GM23338 (cell line): ENCODE measurements at regions not wholly inside any gene's neighbourhood (a gene's known extent, or its start where the extent isn't known, plus 50 kb on each side); places are given as distances from the start of the nearest gene placed in this dataset.

Source experiments
- ATAC-seq: fragments of 200-7000 bp; cut with Tn5 transposase; 3 replicates; pipeline ENCODE4 v1.9.1; 2020
- DNase-seq: peaks from one replicate; pipeline ENCODE4 v3.0.0-alpha.2; 2015; ENCODE audit warnings: low spot score
- H2AFZ ChIP-seq: fragments of 200-600 bp; sonication (generic); 2 replicates; pipeline ENCODE4 v1.8.0; 2016; ENCODE audit warnings: antibody characterized with exemption, mild to moderate bottlenecking, moderate library complexity
- H3F3A ChIP-seq: fragments of 200-600 bp; sonication (generic); replicated peaks from 2 replicates; pipeline ENCODE4 v1.8.0; 2017; ENCODE audit warnings: antibody characterized with exemption, mixed run types, low read depth
- H3K27ac ChIP-seq: fragments of 200-600 bp; sonication (generic); 2 replicates; pipeline ENCODE4 v1.6.1; 2016; ENCODE audit warnings: low read depth
- H3K27me3 ChIP-seq: fragments of 200-600 bp; sonication (generic); 2 replicates; pipeline ENCODE4 v1.8.0; 2016; ENCODE audit warnings: mild to moderate bottlenecking, mixed run types, moderate library complexity; ENCODE audit not compliant: insufficient read depth
- H3K36me3 ChIP-seq: fragments of 200-600 bp; sonication (generic); 2 replicates; pipeline ENCODE4 v1.8.0; 2016; ENCODE audit warnings: mild to moderate bottlenecking; ENCODE audit not compliant: insufficient read depth
- H3K4me1 ChIP-seq: fragments of 200-600 bp; sonication (generic); 2 replicates; pipeline ENCODE4 v1.8.0; 2016; ENCODE audit warnings: mild to moderate bottlenecking, moderate library complexity; ENCODE audit not compliant: insufficient read depth
- H3K4me2 ChIP-seq: fragments of 200-600 bp; sonication (generic); 2 replicates; pipeline ENCODE4 v1.7.1; 2017; ENCODE audit warnings: mixed run types
- H3K4me3 ChIP-seq: fragments of 200-600 bp; sonication (generic); 2 replicates; pipeline ENCODE4 v1.6.1; 2016; ENCODE audit warnings: mixed run types
- H3K79me2 ChIP-seq: fragments of 200-600 bp; sonication (generic); replicated peaks from 2 replicates; pipeline ENCODE4 v1.8.0; 2017; ENCODE audit warnings: mild to moderate bottlenecking; ENCODE audit not compliant: insufficient read depth
- H3K9me2 ChIP-seq: fragments of 200-600 bp; sonication (generic); 2 replicates; pipeline ENCODE4 v1.8.0; 2017; ENCODE audit not compliant: insufficient read depth
- H4K20me1 ChIP-seq: fragments of 200-600 bp; sonication (generic); replicated peaks from 2 replicates; pipeline ENCODE4 v1.8.0; 2017; ENCODE audit warnings: mild to moderate bottlenecking; ENCODE audit not compliant: insufficient read depth
- H3K27ac Mint-ChIP-seq: 2 replicates; pipeline ENCODE4 v1.8.0; 2020; ENCODE audit warnings: inconsistent platforms, mild to moderate bottlenecking, moderate library complexity, mixed read lengths
- H3K27me3 Mint-ChIP-seq: 3 replicates; pipeline ENCODE4 v1.8.0; 2022; ENCODE audit warnings: low read depth, mild to moderate bottlenecking, moderate library complexity, mixed read lengths, inconsistent platforms; ENCODE audit not compliant: insufficient read depth, poor library complexity
- H3K36me3 Mint-ChIP-seq: 3 replicates; pipeline ENCODE4 v1.8.0; 2021; ENCODE audit warnings: low read depth, mild to moderate bottlenecking, inconsistent platforms, moderate library complexity, mixed read lengths
- H3K4me1 Mint-ChIP-seq: 3 replicates; pipeline ENCODE4 v1.8.0; 2020; ENCODE audit warnings: mild to moderate bottlenecking, inconsistent platforms, mixed read lengths
- H3K4me3 Mint-ChIP-seq: 3 replicates; pipeline ENCODE4 v1.8.0; 2021; ENCODE audit warnings: moderate library complexity, mild to moderate bottlenecking, inconsistent platforms, mixed read lengths
- H3K9me3 Mint-ChIP-seq: 3 replicates; pipeline ENCODE4 v1.8.0; 2020; ENCODE audit warnings: moderate library complexity, mild to moderate bottlenecking, inconsistent platforms, mixed read lengths
- CREB1 ChIP-seq: fragments of 250-450 bp; sonication (Bioruptor Pico); IDR thresholded peaks from 2 replicates; pipeline ENCODE4 v1.5.0; 2020; ENCODE audit warnings: low read depth, mild to moderate bottlenecking, moderate library complexity
- CTCF ChIP-seq, 2 experiments: fragments of 200-600 bp in 1 of 2; sonication (generic) in 1 of 2; conservative IDR thresholded peaks; 2 replicates each; pipeline versions ENCODE4 v1.5.1 to v1.6.1; 2016 to 2017; ENCODE audit warnings: antibody characterized with exemption in 2 of 2, low read depth in 2 of 2, mild to moderate bottlenecking in 2 of 2, moderate library complexity in 1 of 2
- EZH2 ChIP-seq: fragments of 200-600 bp; sonication (generic); IDR thresholded peaks from one replicate; pipeline ENCODE4 v1.8.0; 2017; ENCODE audit warnings: antibody characterized with exemption, mild to moderate bottlenecking, low read depth; ENCODE audit not compliant: unreplicated experiment
- EZH2phosphoT487 ChIP-seq: fragments of 200-600 bp; sonication (generic); IDR thresholded peaks from one replicate; pipeline ENCODE4 v1.8.1; 2018; ENCODE audit warnings: antibody characterized with exemption; ENCODE audit not compliant: unreplicated experiment
- JUNB ChIP-seq: IDR thresholded peaks from one replicate; pipeline ENCODE4 v1.6.1; 2016; ENCODE audit warnings: antibody characterized with exemption; ENCODE audit not compliant: unreplicated experiment
- NANOG ChIP-seq: IDR thresholded peaks from 2 replicates; pipeline ENCODE4 v1.6.1; 2016; ENCODE audit warnings: antibody characterized with exemption, borderline replicate concordance
- POLR2AphosphoS5 ChIP-seq: IDR thresholded peaks from 2 replicates; pipeline ENCODE4 v1.6.1; 2016; ENCODE audit warnings: antibody characterized with exemption, low read depth
- REST ChIP-seq: IDR thresholded peaks from one replicate; pipeline ENCODE4 v1.6.1; 2018; ENCODE audit warnings: antibody characterized with exemption; ENCODE audit not compliant: unreplicated experiment
- STAT1 ChIP-seq: IDR thresholded peaks from one replicate; pipeline ENCODE4 v1.6.1; 2016; ENCODE audit warnings: antibody characterized with exemption; ENCODE audit not compliant: unreplicated experiment
- ZNF114 ChIP-seq: fragments of 250-450 bp; sonication (Bioruptor Pico); IDR thresholded peaks from 2 replicates; pipeline ENCODE4 v1.5.0; 2020; ENCODE audit warnings: mild to moderate bottlenecking, moderate library complexity
- ZNF331 ChIP-seq: fragments of 250-450 bp; sonication (Bioruptor Pico); IDR thresholded peaks from 2 replicates; pipeline ENCODE4 v1.5.0; 2020; ENCODE audit warnings: low read depth, mild to moderate bottlenecking, moderate library complexity
- ZNF462 ChIP-seq: fragments of 250-450 bp; sonication (Bioruptor Pico); IDR thresholded peaks from 2 replicates; pipeline ENCODE4 v1.5.0; 2020; ENCODE audit warnings: mild to moderate bottlenecking, moderate library complexity
- TF ChIP-seq, protein P1 (sequence below): IDR thresholded peaks from 2 replicates; pipeline ENCODE4 v1.6.1; 2016; ENCODE audit warnings: antibody characterized with exemption

DNA sequence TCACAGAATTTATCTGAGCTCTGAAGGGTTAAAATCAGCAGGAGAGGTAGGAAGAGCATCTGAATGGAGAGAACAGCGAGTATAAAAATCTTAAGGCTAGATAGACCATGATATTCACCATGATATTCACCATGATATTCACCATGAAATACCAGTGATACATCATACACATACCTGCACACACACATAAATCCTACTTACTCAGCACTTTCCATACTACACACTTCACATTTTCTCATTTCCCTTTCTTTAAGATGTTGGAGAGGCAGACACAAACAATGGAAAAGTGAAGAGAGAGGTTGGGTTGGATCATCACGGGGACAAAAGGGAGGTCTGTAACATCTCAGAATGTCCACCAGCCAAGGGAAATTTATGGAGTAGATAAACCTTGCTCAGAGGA is 66.4 kb upstream of the ATP10B start:
- Histone ChIP-seq H4K20me1 (no peaks in the 10 kb centered on the region), H3K4me2 (no peak overlapping the region), H3K27ac (no peak overlapping the region), H3K79me2 (no peaks in the 10 kb centered on the region), H3F3A (no peaks in the 10 kb centered on the region), H3K4me3 (no peak overlapping the region), H3K36me3 (no peaks in the 10 kb centered on the region), H2AFZ (no peak overlapping the region), H3K9me2 (no peaks in the 10 kb centered on the region), H3K4me1 (peaks cover 3% of the 10 kb centered on the region; the same call in 1 of the 2 replicates), H3K27me3 (no peaks in the 10 kb centered on the region)
- Mint-ChIP-seq H3K4me3 (no peak overlapping the region), H3K27ac (no peak overlapping the region), H3K9me3 (no peaks in the 10 kb centered on the region), H3K36me3 (no peaks in the 10 kb centered on the region), H3K4me1 (peaks cover 4% of the 10 kb centered on the region), H3K27me3 (peaks cover 4% of the 10 kb centered on the region)
- ATAC-seq, result no peak
- DNase-seq, result no peak
- TF ChIP-seq POLR2AphosphoS5 (no peak), EZH2phosphoT487 (no peak), JUNB (no peak), CREB1 (CRISPR knock-in tag) (no peak), ZNF462 (CRISPR knock-in tag) (no peak), CTCF (conservative IDR thresholded peaks at IDR 0.05; ENCODE audit: low read depth in 2 of 2) (no peak), ZNF331 (CRISPR knock-in tag) (no peak), NANOG (no peak), STAT1 (no peak), EZH2 (no peak), REST (no peak), ZNF114 (no peak)
- TF ChIP-seq, protein P1, sequence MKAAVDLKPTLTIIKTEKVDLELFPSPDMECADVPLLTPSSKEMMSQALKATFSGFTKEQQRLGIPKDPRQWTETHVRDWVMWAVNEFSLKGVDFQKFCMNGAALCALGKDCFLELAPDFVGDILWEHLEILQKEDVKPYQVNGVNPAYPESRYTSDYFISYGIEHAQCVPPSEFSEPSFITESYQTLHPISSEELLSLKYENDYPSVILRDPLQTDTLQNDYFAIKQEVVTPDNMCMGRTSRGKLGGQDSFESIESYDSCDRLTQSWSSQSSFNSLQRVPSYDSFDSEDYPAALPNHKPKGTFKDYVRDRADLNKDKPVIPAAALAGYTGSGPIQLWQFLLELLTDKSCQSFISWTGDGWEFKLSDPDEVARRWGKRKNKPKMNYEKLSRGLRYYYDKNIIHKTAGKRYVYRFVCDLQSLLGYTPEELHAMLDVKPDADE, result no peak
